H1 (cell line): ENCODE measurements at regions not wholly inside any gene's neighbourhood (a gene's known extent, or its start where the extent isn't known, plus 50 kb on each side); places are given as distances from the start of the nearest gene placed in this dataset.

ENCODE experiments used
- ASH2L ChIP-seq: fragments of 200-600, 300-600 bp; sonication (generic); IDR thresholded peaks from one replicate; pipeline ENCODE4 v1.7.1; 2017; ENCODE audit warnings: low read length

DNA sequence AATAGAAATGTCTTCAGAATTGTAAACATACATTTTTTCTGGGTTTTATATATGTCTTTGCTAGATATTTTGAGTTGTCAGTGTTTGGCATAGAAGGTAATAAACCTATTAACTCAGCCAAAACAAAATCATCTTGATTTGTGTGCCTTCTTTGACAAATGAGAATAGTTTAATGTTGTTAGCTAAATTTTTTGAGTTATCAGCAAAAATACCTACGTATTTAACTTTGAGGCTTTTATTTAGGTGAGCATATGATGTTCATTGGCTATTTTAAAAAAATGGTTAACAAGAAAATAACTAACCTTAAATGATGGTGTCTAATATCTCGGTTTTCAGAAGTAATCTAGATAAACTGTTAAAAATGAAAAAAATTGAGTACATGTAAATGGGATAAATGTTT, 83.2 kb upstream of the SLC5A9 start (continued):
- no peak for TF ChIP-seq ASH2L
